ENCODE measurements at regions not wholly inside any gene's neighbourhood (a gene's known extent, or its start where the extent isn't known, plus 50 kb on each side); places are given as distances from the start of the nearest gene placed in this dataset.

DNA sequence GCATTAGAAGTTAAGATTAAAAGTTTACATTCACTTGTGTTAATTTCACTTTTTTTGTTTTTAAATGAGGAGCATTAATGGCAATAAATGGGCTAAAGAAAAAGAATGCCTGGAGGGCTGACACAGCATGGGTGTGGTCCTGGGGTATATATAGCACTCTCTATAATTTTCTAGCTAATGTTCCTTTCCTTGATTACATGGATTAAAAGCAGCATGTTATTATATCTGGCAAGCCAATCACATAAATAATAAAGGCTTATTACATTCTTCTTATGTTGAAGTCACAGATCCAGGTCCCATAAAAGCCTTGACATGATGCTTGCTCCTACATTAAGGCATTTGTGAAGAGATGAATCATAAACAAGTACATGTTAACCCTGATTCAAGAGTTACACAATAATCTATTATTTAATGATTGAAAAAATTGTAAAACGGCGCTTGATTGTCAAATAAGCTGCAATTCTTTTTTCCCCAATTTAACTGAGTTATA lies 91.4 kb downstream of the LYPLAL1 start:
- H3K27ac ChIP-seq, result no peak overlapping the region
- Mint-ChIP-seq H3K4me1 (peaks cover 23% of the 10 kb centered on the region), H3K9me3 (peaks cover 27% of the 10 kb centered on the region), H3K27ac (no peak overlapping the region), H3K36me3 (peaks cover 10% of the 10 kb centered on the region), H3K4me3 (no peak overlapping the region), H3K27me3 (ENCODE audit: insufficient read depth, low read depth) (peaks cover 3% of the 10 kb centered on the region)
- TF ChIP-seq, protein P1, sequence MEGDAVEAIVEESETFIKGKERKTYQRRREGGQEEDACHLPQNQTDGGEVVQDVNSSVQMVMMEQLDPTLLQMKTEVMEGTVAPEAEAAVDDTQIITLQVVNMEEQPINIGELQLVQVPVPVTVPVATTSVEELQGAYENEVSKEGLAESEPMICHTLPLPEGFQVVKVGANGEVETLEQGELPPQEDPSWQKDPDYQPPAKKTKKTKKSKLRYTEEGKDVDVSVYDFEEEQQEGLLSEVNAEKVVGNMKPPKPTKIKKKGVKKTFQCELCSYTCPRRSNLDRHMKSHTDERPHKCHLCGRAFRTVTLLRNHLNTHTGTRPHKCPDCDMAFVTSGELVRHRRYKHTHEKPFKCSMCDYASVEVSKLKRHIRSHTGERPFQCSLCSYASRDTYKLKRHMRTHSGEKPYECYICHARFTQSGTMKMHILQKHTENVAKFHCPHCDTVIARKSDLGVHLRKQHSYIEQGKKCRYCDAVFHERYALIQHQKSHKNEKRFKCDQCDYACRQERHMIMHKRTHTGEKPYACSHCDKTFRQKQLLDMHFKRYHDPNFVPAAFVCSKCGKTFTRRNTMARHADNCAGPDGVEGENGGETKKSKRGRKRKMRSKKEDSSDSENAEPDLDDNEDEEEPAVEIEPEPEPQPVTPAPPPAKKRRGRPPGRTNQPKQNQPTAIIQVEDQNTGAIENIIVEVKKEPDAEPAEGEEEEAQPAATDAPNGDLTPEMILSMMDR (IDR thresholded peaks at IDR 0.05), result no peak
- TF ChIP-seq EZH2phosphoT487 (IDR thresholded peaks at IDR 0.05) (no peak), EZH2 (IDR thresholded peaks at IDR 0.05) (no peak)
- H3K79me2 ChIP-seq (ENCODE audit: low read depth), result no peaks in the 10 kb centered on the region
- H3K4me3 ChIP-seq, result peak overlapping the region; percentile 9
- peak overlapping the region; percentile 55 for H3K4me2 ChIP-seq
- no peaks in the 10 kb centered on the region for H4K20me1 ChIP-seq (ENCODE audit: low read depth)
- no peaks in the 10 kb centered on the region for H3F3A ChIP-seq (ENCODE audit: low read depth)
- no peaks in the 10 kb centered on the region for H3K36me3 ChIP-seq
- H2AFZ ChIP-seq (replicated peaks), result no peak overlapping the region
- H3K9ac ChIP-seq, result no peak overlapping the region
- no peaks in the 10 kb centered on the region for H3K9me3 ChIP-seq (ENCODE audit: low read depth)
- H3K4me1 ChIP-seq, result peaks cover 15% of the 10 kb centered on the region
- no peaks in the 10 kb centered on the region for H3K27me3 ChIP-seq
- no peak for DNase-seq (ENCODE audit: low spot score)

DNA sequence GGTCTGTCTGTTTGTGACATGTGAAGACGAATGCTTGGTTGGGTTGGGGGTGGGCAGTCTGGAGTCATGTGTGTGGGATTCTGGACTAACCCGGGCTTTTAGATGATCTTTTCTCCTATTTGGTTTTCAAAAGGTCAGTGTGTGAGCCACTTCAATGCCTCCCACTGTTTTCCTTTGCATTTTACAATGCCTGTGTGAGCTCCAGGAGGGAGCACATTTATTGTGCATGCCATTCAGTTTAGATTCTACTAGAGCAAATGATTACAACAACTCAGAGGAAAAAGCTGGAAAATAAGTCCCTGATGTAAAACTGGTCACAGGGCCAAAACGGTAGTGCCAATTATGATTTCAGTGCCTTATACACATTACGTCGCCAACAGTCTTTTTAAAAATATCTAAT lies 90.9 kb downstream of the LYPLAL1 start:
- Histone ChIP-seq H3K27ac (no peak overlapping the region), H3F3A (ENCODE audit: low read depth) (no peaks in the 10 kb centered on the region), H3K79me2 (ENCODE audit: low read depth) (no peaks in the 10 kb centered on the region), H2AFZ (replicated peaks) (no peak overlapping the region), H3K36me3 (no peaks in the 10 kb centered on the region), H4K20me1 (ENCODE audit: low read depth) (no peaks in the 10 kb centered on the region), H3K4me1 (peaks cover 15% of the 10 kb centered on the region), H3K4me2 (peak overlapping the region; percentile 55), H3K9me3 (ENCODE audit: low read depth) (no peaks in the 10 kb centered on the region), H3K27me3 (no peaks in the 10 kb centered on the region), H3K9ac (no peak overlapping the region), H3K4me3 (peak overlapping the region; percentile 9)
- peaks cover 3% of the 10 kb centered on the region for H3K27me3 Mint-ChIP-seq (ENCODE audit: insufficient read depth, low read depth)
- TF ChIP-seq, protein P1 (IDR thresholded peaks at IDR 0.05), result no peak
- H3K9me3 Mint-ChIP-seq, result peaks cover 27% of the 10 kb centered on the region
- H3K4me3 Mint-ChIP-seq, result peak overlapping the region; percentile 34
- peaks cover 10% of the 10 kb centered on the region for H3K36me3 Mint-ChIP-seq
- H3K27ac Mint-ChIP-seq, result peak overlapping the region; percentile 28
- DNase-seq (ENCODE audit: low spot score), result peak; percentile 46
- peaks cover 23% of the 10 kb centered on the region for H3K4me1 Mint-ChIP-seq

All from neural progenitor cell (in vitro differentiated cells).